Endometrium (tissue), 2 donors: ENCODE measurements at regions not wholly inside any gene's neighbourhood (a gene's known extent, or its start where the extent isn't known, plus 50 kb on each side); places are given as distances from the start of the nearest gene placed in this dataset.

ENCODE experiments used
- FAIRE-seq: peaks from 2 replicates; lab custom pipeline; 2012; peaks lifted over from hg19 to GRCh38; lab: Jason Lieb, UNC
- donor health status: control.
- donor health status: control.

DNA sequence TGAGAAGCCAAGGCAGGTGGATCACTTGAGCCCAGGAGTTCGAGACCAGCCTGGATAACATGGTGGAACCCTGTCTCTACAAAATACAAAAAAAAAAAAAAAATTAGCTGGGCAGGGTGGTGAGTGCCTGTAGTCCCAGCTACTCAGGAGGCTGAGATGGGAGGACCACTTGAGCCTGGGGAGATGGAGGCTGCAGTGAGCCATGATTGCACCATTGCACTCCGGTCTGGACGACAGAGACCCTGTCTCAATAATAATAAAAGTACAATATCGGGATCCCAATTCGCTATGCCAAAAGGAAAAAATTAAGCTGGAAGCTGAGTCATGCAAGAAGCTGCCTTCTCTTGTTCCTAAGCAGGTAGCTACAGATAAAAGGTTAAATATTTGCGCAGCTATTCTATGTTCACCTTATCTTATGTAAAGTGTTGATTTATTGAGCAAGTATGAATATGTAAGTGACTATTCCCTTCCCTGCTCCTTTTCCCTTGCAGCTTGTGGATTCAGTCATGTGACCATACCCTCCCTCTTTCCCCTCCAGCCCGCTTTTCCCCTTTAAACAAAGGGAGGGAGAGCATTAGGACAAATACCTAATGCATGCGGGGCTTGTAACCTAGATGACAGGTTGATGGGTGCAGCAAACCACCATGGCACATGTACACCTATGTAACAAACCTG, 112.0 kb downstream of the LITAF start:
- no peak for FAIRE-seq

DNA sequence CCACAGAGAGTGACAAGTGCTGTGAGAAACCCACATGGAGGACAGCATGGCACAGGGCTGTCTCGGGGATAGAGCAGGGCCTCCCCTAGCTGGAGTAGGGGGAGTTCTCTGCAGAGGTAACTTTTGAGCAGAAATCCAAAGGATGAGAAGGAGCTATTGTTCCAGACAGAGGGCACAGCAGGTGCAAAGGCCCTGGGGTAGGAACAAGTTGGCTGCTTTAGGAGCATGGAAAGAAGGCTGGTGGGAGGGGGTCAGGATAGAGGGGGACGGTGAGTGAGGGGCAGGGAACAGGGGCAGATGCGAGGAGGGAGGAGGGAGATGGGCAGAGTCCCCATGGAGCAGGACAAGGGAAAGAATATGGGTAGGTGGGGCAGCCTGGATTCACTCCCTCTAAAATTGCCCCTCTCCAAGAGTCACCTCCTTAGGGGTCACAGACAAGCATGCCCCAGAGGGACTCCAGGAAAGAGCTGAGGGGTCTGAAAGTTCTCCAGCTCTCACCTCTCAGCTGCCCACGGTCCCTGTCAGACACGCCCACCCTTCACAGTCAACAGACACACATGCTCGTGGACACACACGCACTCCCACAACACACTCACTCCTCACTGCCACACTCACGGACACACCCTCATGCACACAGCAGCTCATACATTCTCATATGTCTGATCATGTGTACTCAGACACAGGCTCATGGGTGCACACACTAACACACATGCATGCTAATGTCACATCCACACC, 110.7 kb downstream of the LITAF start:
- FAIRE-seq = no peak

DNA sequence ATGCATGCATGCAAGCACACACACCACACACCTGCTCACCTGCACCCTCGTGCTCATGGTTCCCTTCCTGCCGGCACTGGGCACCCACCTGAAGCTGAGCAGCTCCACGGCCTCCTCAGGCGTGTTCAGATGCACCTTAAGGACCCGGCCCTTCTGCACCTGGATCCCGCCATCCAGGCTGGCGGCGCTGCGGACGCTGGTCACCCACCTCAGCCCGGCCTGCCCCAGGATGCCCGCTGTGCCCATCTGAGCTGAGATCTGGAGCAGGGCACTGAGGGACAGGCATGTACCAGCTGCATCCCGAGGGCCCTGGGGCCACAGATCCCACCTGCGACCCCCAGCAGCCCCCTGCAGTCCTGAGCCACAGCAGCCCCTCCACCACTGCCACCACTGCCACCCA, 110.0 kb downstream of the LITAF start:
- no peak for FAIRE-seq

DNA sequence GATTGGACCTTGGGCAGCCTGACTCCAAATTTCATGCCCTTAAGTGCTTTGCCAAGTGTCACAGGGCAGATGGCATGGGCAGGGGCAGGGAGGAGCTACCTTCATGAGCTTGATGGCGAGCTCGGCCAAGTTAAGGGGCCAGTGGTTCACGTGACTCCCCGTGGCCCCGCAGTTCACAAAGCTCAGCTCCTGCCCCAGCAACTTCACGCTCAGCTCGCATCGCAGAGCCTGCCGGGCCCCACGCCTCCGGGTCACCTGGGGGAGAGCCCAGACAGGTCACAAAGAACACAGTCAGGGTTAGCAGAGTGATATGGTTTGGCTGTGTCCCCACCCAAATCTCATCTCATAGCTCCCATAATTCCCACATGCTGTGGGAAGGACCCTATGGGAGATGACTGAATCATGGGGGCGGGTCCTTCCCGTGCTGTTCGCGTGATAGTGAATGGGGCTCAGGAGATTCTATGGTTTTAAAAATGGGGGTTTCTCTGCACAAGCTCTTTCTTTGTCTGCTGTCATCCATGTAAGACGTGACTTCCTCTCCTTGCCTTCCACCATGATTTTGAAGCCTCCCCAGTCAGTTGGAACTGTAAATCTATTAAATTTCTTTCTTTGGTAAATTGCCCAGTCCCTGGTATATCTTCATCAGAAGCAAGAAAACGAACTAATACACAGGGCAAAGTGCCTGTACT, 108.1 kb downstream of the LITAF start:
- FAIRE-seq = no peak

DNA sequence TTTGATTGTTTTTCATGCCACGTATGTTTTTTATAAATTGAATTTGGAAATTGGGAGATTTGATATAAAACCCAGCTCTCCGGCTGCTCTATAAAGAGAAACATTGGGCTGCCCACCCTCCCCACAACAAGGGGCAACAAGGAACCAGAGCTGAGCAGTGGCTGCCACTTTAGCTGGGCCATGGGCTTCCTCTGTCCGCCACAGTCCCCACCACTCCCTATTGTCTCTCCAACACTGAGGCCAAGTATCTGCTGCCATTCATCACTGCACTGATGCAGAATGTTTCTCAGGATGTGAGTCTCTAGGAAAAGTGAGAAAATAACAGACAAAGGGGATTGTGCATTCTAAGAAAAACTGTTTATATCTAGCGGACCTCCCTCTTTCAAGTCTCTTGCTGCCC, 106.8 kb downstream of the LITAF start:
- FAIRE-seq = no peak

DNA sequence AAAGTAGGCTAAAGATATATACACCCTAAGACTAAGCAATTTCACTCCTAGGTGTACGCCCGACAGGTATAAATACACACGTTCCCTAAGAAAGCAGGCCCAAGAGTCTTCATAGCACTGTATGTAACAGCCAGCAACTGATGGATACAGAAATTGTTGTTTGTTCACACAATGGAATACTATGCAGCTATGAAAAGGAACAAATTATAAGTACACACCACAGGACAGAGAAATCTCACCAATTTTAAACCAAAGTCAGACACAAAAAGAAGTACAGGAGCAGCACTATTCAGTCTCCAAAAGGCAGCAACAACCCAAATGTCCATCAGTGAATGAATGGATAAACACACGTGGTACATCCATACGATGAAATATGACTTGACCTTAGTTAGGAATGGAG, 106.1 kb downstream of the LITAF start:
- FAIRE-seq = no peak

DNA sequence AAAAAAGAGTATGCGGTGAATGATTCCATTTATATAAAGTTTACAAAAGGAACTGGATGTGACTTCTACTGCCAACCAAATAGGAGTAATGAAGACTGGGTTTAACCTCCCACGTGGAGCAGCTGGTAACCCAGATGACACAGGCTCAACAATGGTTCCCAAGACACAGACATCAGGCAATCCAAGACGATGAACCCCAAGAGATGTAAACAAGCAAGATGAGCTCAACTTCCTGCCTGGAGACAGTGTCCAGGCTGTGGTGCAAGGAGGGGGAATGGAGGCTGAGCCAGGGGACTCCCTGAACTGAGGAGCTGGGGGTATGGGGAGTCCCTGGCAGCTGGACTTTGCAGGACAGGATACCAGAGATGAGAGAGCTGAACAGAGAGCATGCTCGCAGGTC, 104.7 kb downstream of the LITAF start:
- FAIRE-seq = no peak

DNA sequence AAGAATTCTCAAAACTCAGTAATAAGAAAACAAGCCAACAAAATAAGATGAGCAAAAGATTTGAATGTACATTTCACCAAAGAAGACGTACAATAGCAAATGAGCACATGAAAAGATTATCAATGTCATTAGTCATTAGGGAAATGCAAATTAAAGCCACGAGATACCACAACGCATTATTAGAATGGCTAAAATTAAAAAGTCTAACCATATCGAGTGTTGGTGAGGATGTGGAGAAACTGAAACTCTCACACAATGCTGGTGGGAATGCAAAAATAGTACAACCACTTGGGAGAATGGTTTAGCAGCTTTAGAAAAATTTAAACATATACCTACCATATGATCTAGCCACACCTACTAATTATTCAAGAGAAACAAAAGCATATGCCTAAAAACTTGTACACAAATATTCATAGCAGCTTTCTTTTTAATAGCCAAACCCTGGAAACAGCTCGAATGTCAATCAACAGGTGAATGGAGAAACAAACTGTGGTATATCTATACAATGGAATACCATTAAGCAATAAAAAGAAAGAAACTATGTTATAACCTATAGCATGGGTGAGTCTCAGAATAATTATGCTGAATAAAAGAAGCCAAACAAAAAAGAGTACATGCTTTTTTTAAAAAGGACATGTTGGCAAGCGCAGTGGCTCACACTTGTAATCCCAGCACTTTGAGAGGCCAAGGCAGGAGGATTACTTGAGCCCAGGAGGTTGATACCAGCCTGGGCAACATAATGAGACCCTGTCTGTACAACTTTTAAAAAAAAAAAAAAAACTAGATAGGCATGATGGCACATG, 103.6 kb downstream of the LITAF start:
- no peak for FAIRE-seq

DNA sequence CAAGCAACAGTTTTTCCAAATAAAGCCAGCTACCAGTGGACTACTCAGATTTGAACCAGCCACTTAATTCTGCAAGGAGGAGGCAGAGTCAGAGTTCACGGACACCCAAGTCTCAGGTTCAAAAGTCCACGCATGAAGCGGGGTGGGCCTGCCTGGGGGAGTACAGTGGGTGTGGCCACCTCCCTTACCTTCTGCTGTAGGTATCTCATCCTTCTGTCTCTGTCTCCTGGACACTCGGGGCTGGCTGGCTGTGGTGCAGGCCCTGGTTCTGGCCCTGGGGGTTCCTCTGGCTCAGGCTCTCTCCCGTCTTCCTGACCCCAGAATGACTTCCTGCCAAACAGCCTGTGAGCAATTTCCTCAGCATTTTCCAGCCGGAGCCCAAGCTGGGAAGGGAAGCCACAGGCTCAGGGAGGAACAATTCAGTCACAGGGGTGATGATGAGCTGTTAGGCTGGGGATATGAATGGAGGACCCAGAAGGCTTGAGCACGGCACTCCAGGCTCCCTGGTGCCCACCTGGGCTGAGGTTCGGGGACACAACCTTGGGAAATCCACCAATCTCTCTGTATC, 101.9 kb downstream of the LITAF start:
- FAIRE-seq = no peak

DNA sequence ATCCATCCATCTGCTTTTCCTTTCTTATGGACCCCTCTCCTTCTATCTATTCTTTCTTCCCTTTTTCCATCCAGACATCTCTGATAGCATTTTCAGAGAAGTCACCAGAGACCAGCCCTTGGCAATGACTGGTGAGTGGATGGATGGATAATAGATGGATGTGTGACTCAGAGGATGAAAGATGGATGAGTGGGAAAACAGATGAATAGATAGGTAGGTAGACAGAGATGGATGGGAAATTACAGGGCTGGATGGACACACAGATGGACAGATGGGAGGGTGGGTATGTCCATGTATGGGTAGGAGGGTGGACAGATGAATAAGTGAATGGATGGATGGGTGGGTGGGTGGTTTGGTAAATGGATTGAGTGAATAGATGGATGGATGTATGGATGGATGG, 101.0 kb downstream of the LITAF start:
- FAIRE-seq = no peak

DNA sequence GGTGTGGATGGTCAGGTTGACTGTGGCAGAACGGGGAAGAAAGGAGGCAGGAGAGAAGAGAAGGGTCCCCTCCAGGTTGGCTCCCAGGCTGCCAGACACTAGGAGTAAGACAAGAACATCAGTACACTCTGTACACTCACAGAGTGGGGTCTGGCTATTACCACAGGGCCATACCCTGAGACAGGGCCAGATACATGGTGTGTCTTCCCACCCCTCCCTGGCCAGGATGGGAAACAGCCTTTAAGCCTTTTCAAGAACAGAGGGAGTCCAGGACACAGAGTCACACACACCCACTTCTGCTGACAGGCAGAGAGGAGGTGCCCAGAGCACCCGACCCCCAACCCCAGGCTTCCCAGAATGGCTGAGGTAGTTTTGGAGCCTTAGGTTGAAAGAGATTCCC, 99.4 kb downstream of the LITAF start:
- no peak for FAIRE-seq

DNA sequence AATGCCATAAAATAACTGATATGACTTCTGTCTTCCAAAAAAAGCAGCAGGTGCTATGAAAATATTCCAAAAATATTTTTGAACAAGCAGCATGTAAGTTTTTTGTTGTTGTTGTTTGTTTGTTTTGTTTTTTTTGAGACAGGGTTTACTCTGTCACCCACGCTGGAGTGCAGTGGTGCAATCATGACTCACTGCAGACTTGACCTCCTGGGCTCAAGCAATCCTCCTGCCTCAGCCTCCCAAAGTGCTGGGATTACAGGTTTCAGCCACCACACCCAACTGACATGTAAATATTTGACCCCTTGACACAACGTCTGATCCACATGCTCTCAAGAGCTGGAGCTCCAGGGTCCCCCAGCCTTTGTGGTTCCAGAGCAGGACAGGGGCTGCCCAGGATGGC, 98.4 kb downstream of the LITAF start:
- FAIRE-seq = no peak

DNA sequence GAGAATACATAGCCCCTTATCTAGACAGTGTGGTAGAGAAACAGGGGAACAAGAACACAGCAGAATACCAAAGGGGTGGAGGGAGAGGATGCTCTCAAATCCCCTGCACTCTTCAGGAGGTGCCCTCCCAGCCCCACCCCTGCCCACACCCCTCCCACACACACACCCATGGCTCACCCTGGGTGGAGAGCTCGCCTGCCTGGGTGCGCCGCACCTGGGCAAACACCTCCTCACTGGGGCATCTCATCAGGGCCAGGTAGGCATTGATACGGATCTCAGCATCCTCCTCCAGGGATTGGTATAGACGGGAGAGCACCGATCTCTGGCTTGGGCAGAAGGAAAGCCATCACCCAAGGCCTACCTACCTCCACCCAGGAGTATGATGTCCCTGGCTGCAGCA, 95.2 kb downstream of the LITAF start:
- FAIRE-seq = no peak

DNA sequence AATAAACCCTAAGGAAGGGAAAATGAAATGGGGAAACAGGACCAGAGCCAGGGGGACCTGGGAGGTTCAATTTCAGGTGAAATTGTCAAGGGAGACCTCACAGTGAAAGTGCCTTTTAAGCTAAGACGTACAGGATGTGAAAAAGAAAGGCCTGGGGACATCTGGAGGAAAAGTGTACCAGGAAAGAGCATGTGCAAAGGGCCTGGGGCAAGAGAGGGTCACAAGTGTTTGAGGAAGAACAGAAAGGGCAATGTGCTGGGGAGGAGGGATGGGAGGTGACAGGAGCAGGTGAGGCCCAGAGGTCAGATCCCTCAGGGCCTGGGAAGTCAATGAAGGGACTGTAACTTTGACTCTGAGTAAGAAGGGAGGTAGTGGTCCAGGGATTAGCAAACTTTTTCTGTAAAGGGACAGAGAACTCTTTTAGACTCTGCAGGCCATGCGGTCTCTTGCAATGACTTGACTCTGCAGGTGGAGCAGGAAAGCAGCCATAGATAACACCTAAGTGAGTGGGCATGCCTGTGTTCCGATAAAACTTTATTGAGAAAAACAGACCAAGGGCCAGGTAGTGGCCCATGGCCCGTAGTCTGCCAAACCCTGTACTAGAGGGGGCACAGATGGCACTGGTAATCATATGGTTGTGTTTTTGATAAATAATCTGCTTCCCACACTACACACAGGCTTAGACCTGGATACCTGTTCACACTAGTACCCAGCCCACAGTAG, 93.8 kb downstream of the LITAF start:
- no peak for FAIRE-seq

DNA sequence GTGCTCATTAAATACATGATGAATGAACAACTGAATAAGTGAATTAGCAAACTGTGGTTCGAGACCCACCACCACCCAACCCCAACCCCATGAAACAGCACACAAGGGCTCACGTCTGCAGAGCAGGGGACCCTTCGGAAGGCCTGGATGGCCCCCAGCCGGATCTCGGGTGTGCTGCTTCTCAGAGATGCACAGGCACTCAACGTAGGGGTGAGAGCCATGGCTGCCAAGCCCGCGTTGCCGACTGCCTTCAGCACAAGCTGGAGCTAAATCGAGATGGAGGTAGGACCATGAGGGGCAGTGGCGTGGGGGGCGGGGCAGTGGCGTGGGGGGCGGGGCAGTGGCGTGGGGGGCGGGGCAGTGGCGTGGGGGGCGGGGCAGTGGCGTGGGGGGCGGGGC, 93.2 kb downstream of the LITAF start:
- no peak for FAIRE-seq

DNA sequence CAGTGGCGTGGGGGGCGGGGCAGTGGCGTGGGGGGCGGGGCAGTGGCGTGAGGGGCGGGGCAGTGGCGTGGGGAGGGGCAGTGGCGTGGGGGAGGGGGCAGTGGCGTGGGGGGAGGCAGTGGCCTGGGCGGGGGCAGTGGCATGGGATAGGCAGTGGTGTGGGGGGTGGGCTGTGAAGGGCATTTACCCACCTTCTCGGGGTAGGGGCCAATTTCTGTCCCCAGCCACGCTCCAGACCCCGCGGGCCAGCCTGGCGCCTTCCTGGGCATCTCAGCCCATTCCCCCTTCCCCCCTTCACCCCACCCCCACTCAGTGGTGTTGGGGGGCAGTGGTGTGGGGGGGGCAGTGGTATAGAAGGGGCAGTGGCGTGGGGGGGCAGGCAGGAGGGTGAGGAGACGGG, 92.7 kb downstream of the LITAF start:
- FAIRE-seq = no peak

DNA sequence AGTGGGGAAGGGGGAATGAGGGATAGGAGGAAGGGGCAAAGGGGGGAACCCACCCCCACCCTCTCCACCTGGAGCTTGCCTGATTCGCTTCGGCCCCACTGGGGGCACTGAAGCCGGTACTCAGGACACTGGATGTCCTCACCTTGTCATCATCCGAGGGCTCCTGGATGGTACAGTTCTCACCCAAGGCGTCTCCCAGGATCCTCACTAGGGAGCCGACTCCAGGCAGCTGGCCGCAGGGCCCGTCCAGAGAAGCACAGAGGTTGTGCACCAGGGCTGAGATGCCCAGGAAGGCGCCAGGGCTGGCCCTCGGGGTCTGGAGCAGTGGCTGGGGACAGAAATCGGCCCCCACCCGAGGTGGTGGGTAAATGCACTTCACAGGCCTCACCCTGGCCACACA, 92.3 kb downstream of the LITAF start:
- no peak for FAIRE-seq

DNA sequence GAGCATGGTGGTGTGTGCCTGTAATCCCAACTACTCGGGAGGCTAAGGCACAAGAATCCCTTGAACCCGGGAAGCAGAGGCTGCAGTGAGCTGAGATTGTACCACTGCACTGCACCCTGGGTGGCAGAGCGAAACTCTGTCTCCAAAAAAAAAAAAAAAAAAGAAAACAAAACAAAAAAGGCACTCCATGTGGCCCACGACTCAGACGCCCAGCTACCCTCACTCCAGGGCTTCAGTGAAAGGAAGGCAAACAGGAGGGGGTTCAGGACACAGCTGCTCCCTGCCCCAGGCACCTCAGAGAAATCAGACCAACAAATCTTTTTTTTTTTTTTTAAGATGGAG, 91.7 kb downstream of the LITAF start:
- FAIRE-seq = no peak
